Neural cell (in vitro differentiated cells): ENCODE measurements at regions not wholly inside any gene's neighbourhood (a gene's known extent, or its start where the extent isn't known, plus 50 kb on each side); places are given as distances from the start of the nearest gene placed in this dataset.

Experiments used
- H2AFZ ChIP-seq: fragments of 200-600, 300-800 bp; sonication (generic), shearing (Covaris generic); 2 replicates; pipeline ENCODE4 v1.6.0; 2014; ENCODE audit warnings: low read depth, mild to moderate bottlenecking, antibody characterized with exemption, low read length, moderate library complexity
- H3F3A ChIP-seq: fragments of 200-600 bp; shearing (Covaris generic); 2 replicates; pipeline ENCODE4 v1.6.1; 2016; ENCODE audit warnings: mild to moderate bottlenecking, moderate library complexity, mixed read lengths, antibody characterized with exemption, low read length; ENCODE audit not compliant: insufficient read depth, poor library complexity, severe bottlenecking
- H3K27ac ChIP-seq: fragments of 200-600, 300-800 bp; sonication (generic), shearing (Covaris generic); 2 replicates; pipeline ENCODE4 v1.5.1; 2014; ENCODE audit warnings: mild to moderate bottlenecking, low read length, moderate library complexity
- H3K27me3 ChIP-seq: fragments of 300-800, 200-600 bp; sonication (generic), shearing (Covaris generic); 2 replicates; pipeline ENCODE4 v1.6.0; 2014; ENCODE audit warnings: mild to moderate bottlenecking, low read depth, low read length, moderate library complexity; ENCODE audit not compliant: insufficient read depth
- H3K36me3 ChIP-seq: fragments of 300-800, 200-600 bp; sonication (generic), shearing (Covaris generic); 2 replicates; pipeline ENCODE4 v1.5.1; 2014; ENCODE audit warnings: mild to moderate bottlenecking, antibody characterized with exemption, low read length, moderate library complexity; ENCODE audit not compliant: insufficient read depth
- H3K4me2 ChIP-seq: fragments of 300-800, 200-600 bp; sonication (generic), shearing (Covaris generic); 2 replicates; pipeline ENCODE4 v1.6.0; 2014; ENCODE audit warnings: mild to moderate bottlenecking, low read length
- H3K4me3 ChIP-seq: fragments of 300-800, 200-600 bp; sonication (generic), shearing (Covaris generic); 2 replicates; pipeline ENCODE4 v1.5.1; 2014; ENCODE audit warnings: mild to moderate bottlenecking, low read length, moderate library complexity
- H3K79me2 ChIP-seq: fragments of 200-600 bp; shearing (Covaris generic); replicated peaks from 2 replicates; pipeline ENCODE4 v1.6.0; 2014; ENCODE audit warnings: mild to moderate bottlenecking, low read length, moderate library complexity; ENCODE audit not compliant: insufficient read depth
- H3K9ac ChIP-seq: fragments of 300-800, 200-600 bp; sonication (generic), shearing (Covaris generic); 2 replicates; pipeline ENCODE4 v1.6.1; 2016; ENCODE audit warnings: mild to moderate bottlenecking, low read length, mixed read lengths
- H3K9me2 ChIP-seq: fragments of 200-600 bp; shearing (Covaris generic); 2 replicates; pipeline ENCODE4 v1.6.1; 2016; ENCODE audit warnings: mild to moderate bottlenecking, low read length, mixed read lengths; ENCODE audit not compliant: insufficient read depth
- H3K9me3 ChIP-seq: fragments of 200-600, 300-800 bp; sonication (generic), shearing (Covaris generic); 2 replicates; pipeline ENCODE4 v1.6.1; 2016; ENCODE audit warnings: mild to moderate bottlenecking, mixed run types, low read length, moderate library complexity, mixed read lengths
- H4K20me1 ChIP-seq: fragments of 200-600 bp; shearing (Covaris generic); 2 replicates; pipeline ENCODE4 v1.6.1; 2016; ENCODE audit warnings: mild to moderate bottlenecking, mixed run types; ENCODE audit not compliant: insufficient read depth
- CTCF ChIP-seq: fragments of 450-650 bp; IDR thresholded peaks from 2 replicates; pipeline ENCODE4 v1.5.1; 2014; ENCODE audit warnings: antibody characterized with exemption, mild to moderate bottlenecking, moderate library complexity; ENCODE audit not compliant: poor library complexity, severe bottlenecking
- EP300 ChIP-seq: fragments of 450-650 bp; conservative IDR thresholded peaks from 2 replicates; pipeline ENCODE4 v1.6.1; 2014; ENCODE audit warnings: antibody characterized with exemption, mild to moderate bottlenecking, moderate library complexity; ENCODE audit not compliant: poor library complexity, severe bottlenecking
- EZH2 ChIP-seq: fragments of 200-600, 300-800 bp; shearing (Covaris generic), sonication (generic); IDR thresholded peaks from 2 replicates; pipeline ENCODE4 v1.6.1; 2014; ENCODE audit warnings: antibody characterized with exemption, low read length, borderline replicate concordance, mild to moderate bottlenecking; ENCODE audit not compliant: insufficient read depth, poor library complexity, severe bottlenecking
- MXI1 ChIP-seq: fragments of 450-650 bp; conservative IDR thresholded peaks from 2 replicates; pipeline ENCODE4 v1.6.1; 2014; ENCODE audit warnings: antibody characterized with exemption, mild to moderate bottlenecking; ENCODE audit not compliant: poor library complexity, severe bottlenecking
- POLR2AphosphoS5 ChIP-seq: IDR thresholded peaks from 2 replicates; pipeline ENCODE4 v1.6.1; 2012
- RAD21 ChIP-seq: fragments of 450-650 bp; conservative IDR thresholded peaks from 2 replicates; pipeline ENCODE4 v1.6.1; 2014; ENCODE audit warnings: antibody characterized with exemption, mild to moderate bottlenecking, moderate library complexity
- REST ChIP-seq: IDR thresholded peaks from 2 replicates; pipeline ENCODE4 v1.6.1; 2012; ENCODE audit warnings: borderline replicate concordance
- SMC3 ChIP-seq: fragments of 450-650 bp; conservative IDR thresholded peaks from 2 replicates; pipeline ENCODE4 v1.6.1; 2014; ENCODE audit warnings: antibody characterized with exemption, mild to moderate bottlenecking, moderate library complexity; ENCODE audit not compliant: poor library complexity
- TAF1 ChIP-seq: IDR thresholded peaks from 2 replicates; pipeline ENCODE4 v1.6.1; 2012; ENCODE audit warnings: low read depth

GRCh38 chr3:174362556-174362955 is 496.6 kb upstream of the NAALADL2 start:
- H3K9me2 ChIP-seq = no peaks in the 10 kb centered on the region

GRCh38 chr3:174363256-174363655 is 495.9 kb upstream of the NAALADL2 start:
- no peak overlapping the region for H3K4me2 ChIP-seq
- H2AFZ ChIP-seq = no peak overlapping the region
- H3K27me3 ChIP-seq = no peaks in the 10 kb centered on the region
- no peaks in the 10 kb centered on the region for H3K79me2 ChIP-seq
- no peaks in the 10 kb centered on the region for H3K36me3 ChIP-seq
- H3F3A ChIP-seq = no peaks in the 10 kb centered on the region
- H3K9ac ChIP-seq = no peak overlapping the region
- no peaks in the 10 kb centered on the region for H3K9me2 ChIP-seq
- H3K27ac ChIP-seq = no peak overlapping the region
- H3K4me3 ChIP-seq = no peak overlapping the region
- no peaks in the 10 kb centered on the region for H3K9me3 ChIP-seq
- H4K20me1 ChIP-seq = no peaks in the 10 kb centered on the region
- TF ChIP-seq RAD21 (no peak), CTCF (no peak), TAF1 (no peak), REST (no peak), EP300 (no peak), EZH2 (no peak)

More at GRCh38 chr3:174362556-174362955, 496.6 kb upstream of the NAALADL2 start:
- Histone ChIP-seq H3K27me3 (no peaks in the 10 kb centered on the region), H2AFZ (no peak overlapping the region), H3K9me3 (no peaks in the 10 kb centered on the region), H3F3A (no peaks in the 10 kb centered on the region), H3K4me3 (no peak overlapping the region), H3K9ac (no peak overlapping the region), H3K36me3 (no peaks in the 10 kb centered on the region), H4K20me1 (no peaks in the 10 kb centered on the region), H3K4me2 (no peak overlapping the region), H3K27ac (no peak overlapping the region), H3K79me2 (no peaks in the 10 kb centered on the region)
- TF ChIP-seq TAF1 (no peak), REST (no peak), POLR2AphosphoS5 (no peak), MXI1 (no peak), EZH2 (no peak), EP300 (no peak), SMC3 (no peak), CTCF (no peak), RAD21 (no peak)
